ENCODE measurements at regions not wholly inside any gene's neighbourhood (a gene's known extent, or its start where the extent isn't known, plus 50 kb on each side); places are given as distances from the start of the nearest gene placed in this dataset.
"Not testable (repeated sequence)": the region's sequence is repeated elsewhere in the genome, so short reads cannot be mapped to it uniquely, and the experiment has no call there.

GRCh38 chr7:136103545-136104268 lies 126.5 kb upstream of the MTPN start:
- no peak for DNase-seq

DNA sequence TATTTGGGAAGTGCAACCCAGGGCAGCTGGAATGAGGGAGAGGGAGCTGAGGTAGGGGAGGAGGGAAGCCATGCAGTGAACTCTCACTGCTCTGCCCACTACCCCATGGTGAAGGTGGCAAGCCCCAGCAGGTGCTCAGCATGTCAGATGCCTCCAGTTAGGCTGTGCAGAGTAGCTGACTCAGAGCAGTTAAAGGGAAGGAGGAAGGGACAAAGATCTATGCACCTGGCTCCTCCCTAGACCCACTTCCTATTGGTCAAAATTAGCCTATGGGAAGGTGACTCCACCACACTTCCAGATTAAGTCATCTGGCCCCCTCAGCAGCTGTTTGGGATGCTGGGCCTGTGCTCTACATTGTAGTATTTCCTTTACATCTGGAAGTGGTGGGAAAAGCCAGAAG lies 125.7 kb upstream of the MTPN start:
- no peak for DNase-seq

DNA sequence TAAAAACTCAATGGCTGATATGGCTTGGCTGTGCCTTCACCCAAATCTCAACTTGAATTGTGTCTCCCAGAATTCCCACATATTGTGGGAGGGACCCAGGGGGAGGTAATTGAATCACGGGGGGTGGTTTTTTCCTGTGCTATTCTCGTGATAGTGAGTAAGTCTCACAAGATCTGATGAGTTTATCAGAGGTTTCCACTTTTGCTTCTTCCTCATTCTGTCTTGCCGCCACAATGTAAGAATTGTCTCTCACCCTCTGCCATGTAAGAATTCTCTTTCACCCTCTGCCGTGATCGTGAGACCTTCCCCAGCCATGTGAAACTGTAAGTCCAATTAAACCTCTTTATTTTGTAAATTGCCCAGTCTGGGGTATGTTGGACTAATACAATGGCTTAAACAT lies 115.6 kb upstream of the MTPN start:
- not testable (repeated sequence) for DNase-seq

GRCh38 chr7:136087881-136088280 lies 110.7 kb upstream of the MTPN start:
- DNase-seq: no peak

- no peak for DNase-seq
These were observed 109.6 kb upstream of the MTPN start for GRCh38 chr7:136086712-136087111.

- DNase-seq: no peak
These were observed 102.8 kb upstream of the MTPN start for GRCh38 chr7:136079934-136080333.

- DNase-seq: no peak
These were observed 102.3 kb upstream of the MTPN start for GRCh38 chr7:136079478-136079892.

DNA sequence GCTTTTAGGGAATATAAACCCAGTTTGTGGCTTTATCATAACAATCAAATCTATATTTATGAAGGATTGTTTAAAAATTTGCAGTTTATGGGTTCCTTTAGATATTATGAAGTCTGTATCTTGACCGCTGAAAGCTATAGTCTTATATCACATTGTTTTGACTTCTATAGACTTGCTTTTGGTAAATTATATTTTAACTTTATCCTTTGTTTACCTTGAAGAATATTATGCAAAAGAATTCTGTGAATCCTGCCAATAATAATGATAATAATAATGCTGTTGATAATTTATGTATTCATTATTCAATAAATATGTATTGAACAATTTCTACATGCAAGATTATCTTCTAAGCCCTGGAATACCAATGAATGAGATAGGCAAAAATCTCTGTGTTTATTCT lies 101.9 kb upstream of the MTPN start:
- DNase-seq: no peak

DNA sequence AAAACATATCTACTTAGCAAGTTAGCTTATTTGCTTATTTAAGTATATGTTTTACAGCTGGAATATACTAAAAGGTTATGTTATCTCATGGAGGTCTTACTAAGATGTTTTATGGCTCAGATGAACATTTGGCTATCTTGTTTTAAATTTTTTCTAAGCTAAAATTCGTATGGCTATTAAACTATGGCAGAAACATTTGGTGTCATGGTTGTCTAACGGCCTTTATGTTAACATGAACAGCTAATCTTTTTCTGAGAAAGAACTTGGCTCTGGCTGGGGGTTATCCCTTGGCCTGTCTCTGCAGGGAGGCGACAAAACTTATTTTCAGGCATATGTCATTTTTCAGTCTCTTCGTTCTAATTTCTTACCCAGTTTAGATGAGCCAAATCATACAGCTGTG lies 101.5 kb upstream of the MTPN start:
- DNase-seq: no peak

DNA sequence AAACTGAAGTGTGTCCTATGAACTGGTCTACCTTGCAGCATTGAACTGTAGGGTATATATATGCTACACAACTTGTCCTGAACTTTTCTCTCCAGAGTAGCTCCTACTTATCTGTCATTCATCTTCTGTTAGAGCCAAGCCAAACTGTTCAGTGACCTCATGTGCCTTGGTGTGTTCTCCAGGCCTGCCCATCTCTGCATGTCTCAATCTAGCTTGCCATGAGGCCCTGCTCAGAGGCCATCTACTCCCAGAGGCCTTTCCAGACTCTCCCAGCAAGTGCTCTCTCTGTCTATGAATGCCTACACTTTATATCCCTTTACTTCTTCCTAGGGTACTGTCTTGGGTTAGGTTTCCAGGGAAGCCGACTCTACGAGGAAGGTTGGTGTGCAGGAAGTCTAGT lies 99.8 kb upstream of the MTPN start:
- no peak for DNase-seq

GRCh38 chr7:136074843-136075242 lies 97.7 kb upstream of the MTPN start:
- DNase-seq: no peak

DNA sequence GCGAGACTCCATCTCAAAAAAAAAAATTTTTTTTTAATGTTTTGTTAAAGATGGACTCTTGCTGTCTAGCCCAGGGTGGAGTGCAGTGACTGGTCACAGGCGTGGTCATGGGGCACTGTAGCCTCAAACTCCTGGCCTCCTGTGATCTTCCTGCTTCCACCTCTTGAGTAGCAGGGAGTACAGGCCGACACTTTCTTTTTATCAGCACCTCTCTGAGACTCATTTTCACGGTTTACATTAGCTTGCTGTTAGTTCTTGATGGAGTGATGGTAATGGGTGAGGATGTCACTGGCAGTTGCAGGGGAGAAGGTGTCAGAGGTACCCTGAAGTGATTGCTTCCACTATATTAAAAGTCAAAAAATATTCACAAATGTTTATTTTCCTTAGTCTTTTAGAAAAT lies 95.3 kb upstream of the MTPN start:
- DNase-seq: no peak

GRCh38 chr7:136070736-136071505 lies 93.8 kb upstream of the MTPN start:
- DNase-seq: no peak

DNA sequence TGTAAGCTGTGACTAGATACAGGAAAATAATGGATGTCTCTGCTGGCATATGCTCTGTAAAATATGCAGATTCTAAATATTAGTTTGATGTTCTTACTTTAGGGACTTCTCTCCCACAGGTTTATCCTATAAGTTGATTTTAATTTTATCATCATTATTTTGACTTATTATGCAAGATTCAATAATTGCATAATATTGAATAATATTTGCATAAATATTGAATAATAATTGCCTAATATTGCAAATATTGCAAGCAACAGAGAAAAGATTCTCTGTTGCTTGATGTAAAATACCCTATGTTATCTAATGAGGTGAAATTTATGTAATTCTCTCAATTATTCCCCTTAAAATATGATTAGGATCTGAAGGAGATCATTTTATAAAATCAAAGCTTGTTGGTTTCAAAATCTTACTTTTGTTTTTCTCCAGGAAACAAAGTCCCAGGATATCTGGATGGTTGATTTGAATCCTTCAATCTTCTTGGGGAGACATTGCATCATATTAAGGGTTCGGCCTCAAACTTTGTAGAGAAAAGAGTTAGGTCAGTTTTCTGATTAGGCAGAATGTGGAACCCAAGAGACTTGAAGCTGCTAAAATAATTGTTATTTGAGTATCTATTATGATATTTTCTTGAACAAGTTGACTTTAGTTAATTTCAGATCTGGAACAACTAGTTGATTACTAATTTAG lies 92.8 kb upstream of the MTPN start:
- no peak for DNase-seq

- no peak for DNase-seq
These were observed 90.1 kb upstream of the MTPN start for GRCh38 chr7:136067277-136067676.

- DNase-seq: no peak
These were observed 89.4 kb upstream of the MTPN start for GRCh38 chr7:136066304-136067143.

GRCh38 chr7:136064627-136065237 lies 87.6 kb upstream of the MTPN start:
- DNase-seq: no peak

- DNase-seq: no peak
These were observed 86.9 kb upstream of the MTPN start for GRCh38 chr7:136064081-136064480.

GRCh38 chr7:136063326-136063666 lies 86.1 kb upstream of the MTPN start:
- no peak for DNase-seq

GRCh38 chr7:136062625-136063325 lies 85.6 kb upstream of the MTPN start:
- DNase-seq: no peak

- no peak for DNase-seq
These were observed 84.3 kb upstream of the MTPN start for GRCh38 chr7:136061433-136061832.

DNA sequence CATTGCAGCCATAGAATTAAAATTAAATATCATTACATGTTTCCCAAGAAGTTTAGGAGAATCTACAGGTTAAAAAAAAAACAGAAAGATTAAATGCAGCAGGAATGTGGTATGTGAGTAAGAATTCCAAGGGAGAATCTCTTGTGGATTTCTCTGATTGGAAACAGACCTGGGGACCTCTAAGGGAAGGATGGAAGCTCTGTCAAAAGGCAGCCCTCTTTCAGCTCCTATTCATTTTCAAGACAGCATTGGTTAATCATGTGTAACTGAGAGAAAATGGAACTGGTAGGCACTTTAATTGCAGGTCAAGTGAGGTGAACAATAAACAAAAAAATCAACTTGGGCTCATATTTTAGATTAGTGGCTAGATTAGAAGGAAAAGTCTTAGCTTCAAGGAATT lies 81.4 kb upstream of the MTPN start:
- DNase-seq: no peak

Measured in activated T-cell treated with anti-CD3 and anti-CD28 coated beads for 4 hours (primary cell).